GM12891 (cell line): ENCODE measurements at regions not wholly inside any gene's neighbourhood (a gene's known extent, or its start where the extent isn't known, plus 50 kb on each side); places are given as distances from the start of the nearest gene placed in this dataset.

ENCODE experiments used
- PAX5 ChIP-seq: IDR thresholded peaks from 2 replicates; pipeline ENCODE4 v1.6.1; 2011; ENCODE audit warnings: low read length, moderate library complexity, mild to moderate bottlenecking; ENCODE audit not compliant: insufficient read depth, severe bottlenecking
- POLR2A ChIP-seq: IDR thresholded peaks from 2 replicates; pipeline ENCODE4 v1.6.1; 2011; ENCODE audit warnings: low read depth, low read length, control low read depth
- POLR2AphosphoS5 ChIP-seq: IDR thresholded peaks from 2 replicates; pipeline ENCODE4 v1.6.1; 2011; ENCODE audit warnings: low read depth, low read length, control low read depth
- SPI1 ChIP-seq: IDR thresholded peaks from 2 replicates; pipeline ENCODE4 v1.6.1; 2011; ENCODE audit warnings: low read depth, low read length, control low read depth
- TAF1 ChIP-seq: IDR thresholded peaks from 2 replicates; pipeline ENCODE4 v1.6.1; 2011; ENCODE audit warnings: low read depth, low read length, control low read depth

- TF ChIP-seq TAF1 (no peak), POLR2A (no peak), POLR2AphosphoS5 (no peak), SPI1 (no peak), PAX5 (no peak)
Observed at GRCh38 chr10:44166441-44166840, 218.5 kb downstream of the CXCL12 start.
